ENCODE measurements at regions not wholly inside any gene's neighbourhood (a gene's known extent, or its start where the extent isn't known, plus 50 kb on each side); places are given as distances from the start of the nearest gene placed in this dataset.

DNA sequence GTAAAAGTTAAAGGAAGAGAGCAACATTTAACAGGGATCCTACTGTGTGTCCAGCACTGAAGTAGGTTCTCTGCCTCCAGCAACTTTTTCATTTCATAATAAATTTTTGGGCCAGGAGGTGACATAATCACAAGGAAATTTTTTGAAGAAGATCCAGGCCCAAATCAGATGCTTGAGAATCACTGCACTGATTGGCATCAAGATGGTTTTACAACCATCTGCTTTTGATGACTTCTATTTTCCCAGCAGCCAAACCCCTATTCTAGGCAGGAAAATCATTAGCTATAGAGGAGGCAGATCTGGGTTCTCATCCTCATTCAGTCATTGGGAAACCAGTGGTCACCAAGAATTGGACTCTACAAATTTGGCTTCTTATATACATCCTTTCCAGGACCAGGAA lies 79.0 kb downstream of the ARL4A start:
- Histone ChIP-seq H3K27me3 (ENCODE audit: control insufficient read depth in 2 of 2, insufficient read depth in 2 of 2, low read length in 2 of 2) (no peaks in the 10 kb centered on the region), H3K9me1 (replicated peaks; ENCODE audit: control insufficient read depth, extremely low read depth, insufficient read depth, low read length) (no peaks in the 10 kb centered on the region), H3K4me2 (ENCODE audit: insufficient read depth, low read length) (no peak overlapping the region), H3K27ac (ENCODE audit: insufficient read depth, low read depth, low read length) (no peak overlapping the region), H2AFZ (ENCODE audit: low read depth, low read length) (no peak overlapping the region), H3K36me3 (ENCODE audit: control insufficient read depth in 2 of 2, extremely low read depth in 1 of 2, insufficient read depth in 2 of 2, low read length in 2 of 2) (no peaks in the 10 kb centered on the region), H3K9ac (replicated peaks; ENCODE audit: extremely low read depth, insufficient read depth, low read length) (no peak overlapping the region), H3K9me3 (replicated peaks; ENCODE audit: control insufficient read depth, insufficient read depth, low read length) (no peaks in the 10 kb centered on the region), H3K79me2 (ENCODE audit: control insufficient read depth, insufficient read depth, low read length) (no peaks in the 10 kb centered on the region), H3K4me1 (ENCODE audit: control insufficient read depth, extremely low read depth, insufficient read depth, low read length) (peaks cover 19% of the 10 kb centered on the region), H4K20me1 (replicated peaks; ENCODE audit: control insufficient read depth, extremely low read depth, insufficient read depth, low read length) (no peaks in the 10 kb centered on the region), H3K4me3 (replicated peaks in 1 of 3; ENCODE audit: insufficient read depth in 1 of 3, low read depth in 1 of 3, low read length in 3 of 3) (no peak overlapping the region)
- no TSS peak for BruUV-seq (replicated peaks)
- CTCF ChIA-PET, result no interaction called here
- DNase-seq (ENCODE audit: low read depth, low spot score), result no peak
- no peak for FAIRE-seq
- intact Hi-C loops (cut with micrococcal nuclease), result loop anchor here (1.0 kb wide), 1 partner anchor 35 kb away; no protein-coding TSS in a partner anchor
- TF ChIP-seq MAX (IDR thresholded peaks at IDR 0.05; ENCODE audit: insufficient read depth, insufficient read length), result no peak
- no peak for TF ChIP-seq POLR2AphosphoS5 (IDR thresholded peaks at IDR 0.05; ENCODE audit: insufficient read depth, low read depth, low read length)
- no peak for TF ChIP-seq CTCF (IDR thresholded peaks at IDR 0.05; ENCODE audit: extremely low read depth in 1 of 2, insufficient read depth in 1 of 2, low read depth in 1 of 2, low read length in 2 of 2)
- TF ChIP-seq EZH2 (IDR thresholded peaks at IDR 0.05; ENCODE audit: borderline replicate concordance, low read depth, low read length, severe bottlenecking), result no peak
- no peak for TF ChIP-seq JUN (IDR thresholded peaks at IDR 0.05; ENCODE audit: borderline replicate concordance, insufficient read depth, insufficient read length, low read depth)
- TF ChIP-seq POLR2A (IDR thresholded peaks at IDR 0.05; ENCODE audit: low read depth, low read length), result no peak
- no peak for TF ChIP-seq MYC (IDR thresholded peaks at IDR 0.05; ENCODE audit: low read depth, low read length)
- no peak for TF ChIP-seq GATA2 (IDR thresholded peaks at IDR 0.05; ENCODE audit: insufficient read depth, insufficient read length, low read depth, low read length)
- no peak for TF ChIP-seq FOS (IDR thresholded peaks at IDR 0.05; ENCODE audit: borderline replicate concordance, insufficient read depth, low read length)
- POLR2A ChIA-PET, result no interaction called here
- dilution Hi-C loops (cut with MboI; ENCODE audit: extremely low pct_ligation_motif_present, low sequenced_read_pairs), result no loop called here

Measured in endothelial cell of umbilical vein (primary cell).